ENCODE measurements at regions not wholly inside any gene's neighbourhood (a gene's known extent, or its start where the extent isn't known, plus 50 kb on each side); places are given as distances from the start of the nearest gene placed in this dataset.
A peak's percentile ranks its signal among the peaks of the same experiment; 100 is the strongest.

DNA sequence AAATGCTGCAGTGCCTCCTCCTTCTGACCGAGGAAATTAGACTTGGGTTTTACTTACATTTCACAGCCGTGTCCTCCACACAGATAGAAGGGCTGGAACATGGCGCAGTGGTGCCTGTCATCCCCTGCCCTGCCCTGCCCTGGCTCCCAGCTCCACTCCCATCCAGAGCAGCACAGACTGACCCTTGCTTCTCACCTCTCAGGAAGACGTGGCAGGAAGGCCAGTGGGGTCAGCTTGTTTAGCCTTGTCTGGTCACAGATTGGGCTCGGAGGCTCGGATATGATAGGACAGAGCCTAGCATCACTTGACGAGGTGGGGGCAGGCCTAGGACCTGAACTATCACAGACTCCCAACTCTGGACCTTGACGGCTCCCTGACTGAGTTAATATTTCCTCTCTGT, 88.5 kb downstream of the LINGO1 start:
- Histone ChIP-seq H3K79me2 (ENCODE audit: insufficient read depth, low read length) (no peaks in the 10 kb centered on the region), H3K9me3 (ENCODE audit: low read length) (no peaks in the 10 kb centered on the region), H3K4me3 (ENCODE audit: low read depth, low read length, poor library complexity, severe bottlenecking) (no peak overlapping the region), H3K27me3 (ENCODE audit: insufficient read depth, low read length) (no peaks in the 10 kb centered on the region; the same call in 1 of the 2 replicates), H3K27ac (ENCODE audit: low read depth, low read length, poor library complexity, severe bottlenecking) (no peak overlapping the region), H3K36me3 (ENCODE audit: insufficient read depth, low read length) (no peaks in the 10 kb centered on the region), H4K20me1 (ENCODE audit: insufficient read depth, low read length) (no peaks in the 10 kb centered on the region), H3K4me1 (ENCODE audit: insufficient read depth, low read length, severe bottlenecking) (peaks cover 10% of the 10 kb centered on the region), H3K9me2 (ENCODE audit: low read depth, low read length) (no peaks in the 10 kb centered on the region), H3F3A (ENCODE audit: insufficient read depth, low read length) (no peaks in the 10 kb centered on the region), H2AFZ (ENCODE audit: low read length) (no peak overlapping the region), H3K4me2 (ENCODE audit: low read length) (no peak overlapping the region), H3K9ac (ENCODE audit: low read length) (no peak overlapping the region)
- TF ChIP-seq EZH2 (IDR thresholded peaks at IDR 0.05; ENCODE audit: borderline replicate concordance, low read length), result no peak
- TF ChIP-seq, protein P1, sequence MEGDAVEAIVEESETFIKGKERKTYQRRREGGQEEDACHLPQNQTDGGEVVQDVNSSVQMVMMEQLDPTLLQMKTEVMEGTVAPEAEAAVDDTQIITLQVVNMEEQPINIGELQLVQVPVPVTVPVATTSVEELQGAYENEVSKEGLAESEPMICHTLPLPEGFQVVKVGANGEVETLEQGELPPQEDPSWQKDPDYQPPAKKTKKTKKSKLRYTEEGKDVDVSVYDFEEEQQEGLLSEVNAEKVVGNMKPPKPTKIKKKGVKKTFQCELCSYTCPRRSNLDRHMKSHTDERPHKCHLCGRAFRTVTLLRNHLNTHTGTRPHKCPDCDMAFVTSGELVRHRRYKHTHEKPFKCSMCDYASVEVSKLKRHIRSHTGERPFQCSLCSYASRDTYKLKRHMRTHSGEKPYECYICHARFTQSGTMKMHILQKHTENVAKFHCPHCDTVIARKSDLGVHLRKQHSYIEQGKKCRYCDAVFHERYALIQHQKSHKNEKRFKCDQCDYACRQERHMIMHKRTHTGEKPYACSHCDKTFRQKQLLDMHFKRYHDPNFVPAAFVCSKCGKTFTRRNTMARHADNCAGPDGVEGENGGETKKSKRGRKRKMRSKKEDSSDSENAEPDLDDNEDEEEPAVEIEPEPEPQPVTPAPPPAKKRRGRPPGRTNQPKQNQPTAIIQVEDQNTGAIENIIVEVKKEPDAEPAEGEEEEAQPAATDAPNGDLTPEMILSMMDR (IDR thresholded peaks at IDR 0.05; ENCODE audit: low read length), result no peak

DNA sequence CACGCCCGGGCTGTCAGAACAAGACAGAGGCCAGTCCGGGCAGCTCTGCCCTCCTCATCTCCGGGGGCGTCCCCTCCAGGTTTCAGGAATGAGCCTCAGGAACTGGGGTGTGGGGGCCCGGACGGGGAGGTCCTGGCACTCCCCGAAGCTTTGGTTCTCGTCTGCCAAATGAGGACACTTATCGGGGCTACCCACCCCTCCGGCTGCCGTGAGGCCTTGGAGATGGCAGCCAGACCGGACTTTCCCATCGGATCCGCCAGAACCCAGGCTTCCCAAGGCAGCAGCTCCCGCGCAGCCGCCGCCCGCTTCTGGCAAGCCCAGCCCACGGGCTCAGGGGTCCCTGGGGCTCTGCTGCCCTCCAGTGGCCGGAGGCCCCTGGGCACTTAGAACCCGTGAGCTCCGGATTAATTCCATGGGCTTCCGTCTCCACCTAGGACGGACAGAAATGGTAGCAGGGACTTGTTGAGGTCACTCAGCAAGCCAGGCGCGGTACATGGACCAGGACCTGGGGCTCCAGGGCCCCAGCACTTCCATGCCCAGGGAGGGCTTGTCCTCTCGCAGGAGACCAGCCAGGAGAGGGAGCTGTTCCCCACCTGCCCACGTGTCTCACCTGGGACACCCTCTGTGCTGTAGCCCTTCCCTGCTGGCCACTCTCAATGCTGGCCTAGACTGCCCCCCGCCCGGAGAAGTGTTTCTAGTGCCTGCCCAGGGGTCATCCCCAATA, 89.4 kb downstream of the LINGO1 start:
- Histone ChIP-seq H3K27ac (ENCODE audit: low read depth, low read length, poor library complexity, severe bottlenecking) (no peak overlapping the region), H3K9ac (ENCODE audit: low read length) (peak overlapping the region; percentile 66), H3K4me1 (ENCODE audit: insufficient read depth, low read length, severe bottlenecking) (peaks cover 8% of the 10 kb centered on the region)

DNA sequence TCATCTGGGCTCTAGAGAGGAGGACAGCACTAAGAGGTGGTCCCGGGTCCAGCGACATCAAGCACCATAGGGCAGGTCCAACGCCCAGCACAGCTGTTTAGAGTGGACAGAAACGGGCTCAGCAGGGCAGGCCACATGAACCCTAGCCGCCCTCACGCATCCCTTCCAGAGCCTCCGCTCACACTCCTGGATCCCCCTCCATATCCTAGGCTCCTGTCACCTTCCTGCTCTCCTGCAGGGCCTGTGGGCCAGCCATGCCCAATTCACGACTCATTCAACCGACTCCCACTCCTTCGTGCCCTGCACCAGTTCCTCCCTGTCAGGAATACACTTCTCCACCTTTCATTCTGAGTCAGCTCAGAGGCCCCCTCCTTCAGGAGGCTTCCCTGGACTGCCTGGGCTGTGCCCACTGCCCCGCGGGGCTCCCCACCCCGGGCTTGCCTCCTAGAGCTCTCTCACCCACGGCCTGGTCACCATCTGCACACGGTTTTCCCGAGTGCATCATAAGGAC, 90.2 kb downstream of the LINGO1 start:
- Histone ChIP-seq H3K27ac (ENCODE audit: low read depth, low read length, poor library complexity, severe bottlenecking) (no peak overlapping the region), H3K4me1 (ENCODE audit: insufficient read depth, low read length, severe bottlenecking) (peaks cover 14% of the 10 kb centered on the region)
- TF ChIP-seq EZH2 (IDR thresholded peaks at IDR 0.05; ENCODE audit: borderline replicate concordance, low read length), result no peak
- TF ChIP-seq, protein P1 (IDR thresholded peaks at IDR 0.05; ENCODE audit: low read length), result no peak

More for the DNA sequence above, 89.4 kb downstream of the LINGO1 start:
- Histone ChIP-seq H3F3A (ENCODE audit: insufficient read depth, low read length) (no peaks in the 10 kb centered on the region), H3K9me3 (ENCODE audit: low read length) (no peaks in the 10 kb centered on the region), H3K79me2 (ENCODE audit: insufficient read depth, low read length) (no peaks in the 10 kb centered on the region), H3K4me3 (ENCODE audit: low read depth, low read length, poor library complexity, severe bottlenecking) (peak overlapping the region; percentile 59), H3K27me3 (ENCODE audit: insufficient read depth, low read length) (no peaks in the 10 kb centered on the region; the same call in 1 of the 2 replicates), H2AFZ (ENCODE audit: low read length) (peak overlapping the region; percentile 31; the same call in 1 of the 2 replicates), H3K9me2 (ENCODE audit: low read depth, low read length) (no peaks in the 10 kb centered on the region), H4K20me1 (ENCODE audit: insufficient read depth, low read length) (no peaks in the 10 kb centered on the region), H3K4me2 (ENCODE audit: low read length) (peak overlapping the region; percentile 75), H3K36me3 (ENCODE audit: insufficient read depth, low read length) (no peaks in the 10 kb centered on the region)
- TF ChIP-seq EZH2 (IDR thresholded peaks at IDR 0.05; ENCODE audit: borderline replicate concordance, low read length), result no peak
- TF ChIP-seq, protein P1 (IDR thresholded peaks at IDR 0.05; ENCODE audit: low read length), result peak; percentile 100

More for the DNA sequence above, 90.2 kb downstream of the LINGO1 start:
- Histone ChIP-seq H3K9me2 (ENCODE audit: low read depth, low read length) (no peaks in the 10 kb centered on the region), H3K79me2 (ENCODE audit: insufficient read depth, low read length) (no peaks in the 10 kb centered on the region), H3K9me3 (ENCODE audit: low read length) (no peaks in the 10 kb centered on the region), H3K27me3 (ENCODE audit: insufficient read depth, low read length) (no peaks in the 10 kb centered on the region; the same call in 1 of the 2 replicates), H4K20me1 (ENCODE audit: insufficient read depth, low read length) (no peaks in the 10 kb centered on the region), H3K9ac (ENCODE audit: low read length) (peak overlapping the region; percentile 66; the same call in 1 of the 2 replicates), H3K4me3 (ENCODE audit: low read depth, low read length, poor library complexity, severe bottlenecking) (peak overlapping the region; percentile 59), H3K4me2 (ENCODE audit: low read length) (peak overlapping the region; percentile 75; the same call in 1 of the 2 replicates), H3F3A (ENCODE audit: insufficient read depth, low read length) (no peaks in the 10 kb centered on the region), H3K36me3 (ENCODE audit: insufficient read depth, low read length) (no peaks in the 10 kb centered on the region), H2AFZ (ENCODE audit: low read length) (no peak overlapping the region)
